Natural killer cell (primary cell): ENCODE measurements at regions not wholly inside any gene's neighbourhood (a gene's known extent, or its start where the extent isn't known, plus 50 kb on each side); places are given as distances from the start of the nearest gene placed in this dataset.

ENCODE experiments used
- ATAC-seq, 3 donors: fragments of 150-1000 bp in 2 of 3; fragments of 200-7000 bp in 1 of 3; cut with Tn5 transposase; 1 replicate in 1 of 3; 2 replicates in 2 of 3; pipeline ENCODE4 v1.10.0; 2021; ENCODE audit warnings: mild to moderate bottlenecking in 2 of 3, moderate library complexity in 2 of 3
- DNase-seq, 2 donors: peaks; one replicate each; pipeline versions ENCODE4 v3.0.0 to v3.0.0-alpha.2; 2013 to 2021; ENCODE audit warnings: mixed read lengths in 1 of 2
- H3K27ac ChIP-seq: one replicate; pipeline ENCODE4 v1.5.1; 2013; ENCODE audit warnings: mild to moderate bottlenecking, low read length
- H3K27me3 ChIP-seq: one replicate; pipeline ENCODE4 v1.6.1; 2013; ENCODE audit warnings: low read length; ENCODE audit not compliant: control insufficient read depth, insufficient read depth
- H3K36me3 ChIP-seq: one replicate; pipeline ENCODE4 v1.6.1; 2013; ENCODE audit warnings: low read length; ENCODE audit not compliant: control insufficient read depth, insufficient read depth
- H3K4me1 ChIP-seq: one replicate; pipeline ENCODE4 v1.6.1; 2013; ENCODE audit warnings: low read length; ENCODE audit not compliant: control insufficient read depth, insufficient read depth
- H3K4me3 ChIP-seq: one replicate; pipeline ENCODE4 v1.5.1; 2013; ENCODE audit warnings: low read length
- H3K9me3 ChIP-seq: one replicate; pipeline ENCODE4 v1.6.1; 2013; ENCODE audit warnings: low read length; ENCODE audit not compliant: control insufficient read depth, insufficient read depth
- H3K27ac Mint-ChIP-seq, 2 donors: one replicate each; pipeline ENCODE4 v1.8.0; 2022; ENCODE audit warnings: mild to moderate bottlenecking in 2 of 2, mixed read lengths in 2 of 2, moderate library complexity in 1 of 2
- H3K27me3 Mint-ChIP-seq, 2 donors: one replicate each; pipeline ENCODE4 v1.8.0; 2022; ENCODE audit warnings: low read depth in 2 of 2, mixed read lengths in 2 of 2
- H3K36me3 Mint-ChIP-seq: one replicate; pipeline ENCODE4 v1.8.0; 2022; ENCODE audit warnings: mixed read lengths
- H3K4me1 Mint-ChIP-seq, 2 donors: one replicate each; pipeline ENCODE4 v1.8.0; 2022; ENCODE audit warnings: mixed read lengths in 2 of 2
- H3K4me3 Mint-ChIP-seq: one replicate; pipeline ENCODE4 v1.8.0; 2022; ENCODE audit warnings: mild to moderate bottlenecking, moderate library complexity, mixed read lengths
- H3K9me3 Mint-ChIP-seq, 2 donors: one replicate each; pipeline ENCODE4 v1.8.0; 2022; ENCODE audit warnings: mixed read lengths in 2 of 2
- CTCF ChIP-seq: fragments of 200-600 bp; IDR thresholded peaks from one replicate; pipeline ENCODE4 v1.8.0; 2022; ENCODE audit warnings: antibody characterized with exemption
- WGBS: methylation state at CpG from one replicate; pipeline ENCODE4 v1.1.7; 2013; ENCODE audit warnings: missing lambda C conversion rate; ENCODE audit not compliant: insufficient coverage; 5-methylcytosine and 5-hydroxymethylcytosine counted together
- intact Hi-C: fragments of 100-400 bp; cut with micrococcal nuclease; formaldehyde crosslinking; loops from one replicate; pipeline ENCODE4 v1.14.2; 2022

GRCh38 chr2:53095227-53095626 lies 672.4 kb upstream of the CHAC2 start:
- Mint-ChIP-seq H3K27me3 (no peaks in the 10 kb centered on the region), H3K27ac (no peak overlapping the region), H3K36me3 (peaks cover 10% of the 10 kb centered on the region), H3K9me3 (peaks cover 6 to 8% of the 10 kb centered on the region in 2 donors), H3K4me1 (no peaks in the 10 kb centered on the region), H3K4me3 (no peak overlapping the region)
- no peak for TF ChIP-seq CTCF
- WGBS = 81% methylated on average over 1 of the region's 1 CpG
- Histone ChIP-seq H3K27ac (no peak overlapping the region), H3K4me1 (no peaks in the 10 kb centered on the region), H3K9me3 (no peaks in the 10 kb centered on the region), H3K36me3 (no peaks in the 10 kb centered on the region), H3K27me3 (no peaks in the 10 kb centered on the region), H3K4me3 (no peak overlapping the region)
- intact Hi-C loops = no loop called here
- DNase-seq (no peak), ATAC-seq (no peak)

DNA sequence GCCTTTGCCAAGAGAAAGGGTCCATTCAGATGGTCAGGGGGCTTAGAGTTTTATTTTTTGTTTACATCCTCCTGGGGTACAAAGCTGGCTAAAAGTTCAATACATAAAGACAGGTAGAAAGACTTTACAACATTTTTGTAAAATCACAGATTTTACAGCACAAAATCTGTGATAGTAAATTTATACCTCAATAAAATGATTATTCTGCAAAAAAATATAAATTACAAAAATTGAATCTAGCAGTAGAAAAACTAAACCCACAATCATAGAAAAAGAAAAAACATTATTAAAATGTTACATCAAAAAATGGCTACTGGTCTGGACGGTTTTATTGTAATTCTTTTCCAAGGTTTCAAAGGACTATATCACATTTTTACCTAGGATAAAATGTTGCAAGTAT lies 674.2 kb upstream of the CHAC2 start:
- TF ChIP-seq CTCF = no peak
- ATAC-seq = no peak
- Histone ChIP-seq H3K9me3 (no peaks in the 10 kb centered on the region), H3K27me3 (no peaks in the 10 kb centered on the region), H3K27ac (no peak overlapping the region), H3K4me3 (no peak overlapping the region), H3K4me1 (no peaks in the 10 kb centered on the region), H3K36me3 (no peaks in the 10 kb centered on the region)
- no peak for DNase-seq
- H3K4me1 Mint-ChIP-seq = no peaks in the 10 kb centered on the region
- peaks cover 9 to 13% of the 10 kb centered on the region in 2 donors for H3K9me3 Mint-ChIP-seq
- intact Hi-C loops = no loop called here
- H3K27me3 Mint-ChIP-seq = no peaks in the 10 kb centered on the region
- no CpG with 5 or more reads among the region's 1 CpG for WGBS
- no peak overlapping the region for H3K4me3 Mint-ChIP-seq
- no peak overlapping the region for H3K27ac Mint-ChIP-seq
- peaks cover 13% of the 10 kb centered on the region for H3K36me3 Mint-ChIP-seq

DNA sequence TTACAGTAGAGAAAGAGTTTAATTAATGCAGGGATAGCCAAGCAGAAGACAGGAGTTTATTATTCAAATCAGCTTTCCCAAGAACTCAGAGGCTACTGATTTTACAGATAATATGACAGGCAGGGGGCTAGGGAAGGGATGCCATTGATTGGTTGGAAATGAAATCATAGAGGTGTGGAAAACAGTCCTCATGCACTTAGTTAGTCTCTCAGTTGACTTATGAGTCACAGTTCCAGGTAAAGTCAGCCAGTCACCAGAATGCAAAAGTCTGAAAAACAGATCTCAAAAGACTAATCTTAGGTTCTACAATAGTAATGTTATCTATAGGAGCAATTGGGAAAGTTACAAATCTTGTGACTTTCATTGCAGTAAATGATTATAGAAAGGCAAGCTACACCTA lies 676.4 kb upstream of the CHAC2 start:
- Histone ChIP-seq H3K27me3 (no peaks in the 10 kb centered on the region), H3K9me3 (no peaks in the 10 kb centered on the region), H3K4me1 (no peaks in the 10 kb centered on the region), H3K4me3 (no peak overlapping the region), H3K27ac (no peak overlapping the region), H3K36me3 (no peaks in the 10 kb centered on the region)
- Mint-ChIP-seq H3K36me3 (peaks cover 13% of the 10 kb centered on the region), H3K4me1 (no peaks in the 10 kb centered on the region), H3K27ac (no peak overlapping the region), H3K9me3 (peaks cover 13 to 18% of the 10 kb centered on the region in 2 donors), H3K4me3 (no peak overlapping the region), H3K27me3 (no peaks in the 10 kb centered on the region)
- intact Hi-C loops = no loop called here
- DNase-seq (no peak), ATAC-seq (no peak)
- TF ChIP-seq CTCF = no peak

DNA sequence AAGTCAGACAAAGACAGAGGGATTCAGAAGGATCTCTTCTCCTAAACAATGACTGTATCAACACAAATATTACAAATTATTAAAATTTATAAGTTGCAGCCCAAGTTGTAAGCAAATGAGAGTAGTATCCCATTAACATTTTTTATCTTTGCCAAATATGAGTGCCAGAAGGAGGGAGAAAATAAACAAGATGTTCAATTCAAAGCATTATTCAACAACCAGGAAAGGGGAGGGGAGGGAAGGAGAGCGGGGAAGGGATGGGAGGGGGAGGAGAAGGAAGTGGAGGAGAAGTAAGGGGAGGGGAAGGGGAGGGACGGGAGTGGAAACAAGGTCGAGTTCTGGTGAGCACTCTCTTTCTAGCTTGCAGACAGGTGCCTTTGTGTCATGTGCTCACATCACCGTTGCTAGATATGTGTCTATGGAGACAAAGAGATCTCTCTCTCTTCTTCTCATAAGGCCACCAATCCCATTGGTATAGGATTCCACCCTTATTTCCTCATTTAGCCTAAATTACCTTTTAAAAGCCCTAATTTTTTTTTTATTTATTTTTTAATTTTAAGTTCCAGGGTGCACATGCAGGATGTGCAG lies 679.6 kb upstream of the CHAC2 start:
- intact Hi-C loops = no loop called here
- 74% methylated on average over 4 of the region's 4 CpGs for WGBS
- TF ChIP-seq CTCF = no peak

More for the DNA sequence above, 679.6 kb upstream of the CHAC2 start:
- peaks cover 17 to 18% of the 10 kb centered on the region in 2 donors for H3K9me3 Mint-ChIP-seq
- H3K4me1 Mint-ChIP-seq = no peaks in the 10 kb centered on the region
- ATAC-seq = no peak
- H3K27ac ChIP-seq = no peak overlapping the region
- H3K36me3 ChIP-seq = no peaks in the 10 kb centered on the region
- DNase-seq = no peak
- no peaks in the 10 kb centered on the region for H3K4me1 ChIP-seq
- no peak overlapping the region for H3K27ac Mint-ChIP-seq
- H3K36me3 Mint-ChIP-seq = peaks cover 13% of the 10 kb centered on the region
- no peak overlapping the region for H3K4me3 ChIP-seq
- H3K27me3 ChIP-seq = no peaks in the 10 kb centered on the region
- no peaks in the 10 kb centered on the region for H3K9me3 ChIP-seq
- H3K27me3 Mint-ChIP-seq = no peaks in the 10 kb centered on the region
- no peak overlapping the region for H3K4me3 Mint-ChIP-seq
